Suprapubic skin (tissue), 4 donors: ENCODE measurements at regions not wholly inside any gene's neighbourhood (a gene's known extent, or its start where the extent isn't known, plus 50 kb on each side); places are given as distances from the start of the nearest gene placed in this dataset.

Experiments
- CTCF ChIP-seq, 2 donors: fragments of 200-600 bp in 1 of 2; fragments of 450-650 bp in 1 of 2; sonication (generic) in 1 of 2; IDR thresholded peaks; one replicate each; pipeline ENCODE4 v1.5.1; 2016 to 2019; ENCODE audit warnings: antibody characterized with exemption in 2 of 2, mild to moderate bottlenecking in 1 of 2, moderate library complexity in 1 of 2
- EP300 ChIP-seq: sonication (generic); formaldehyde crosslinking; IDR thresholded peaks from one replicate; pipeline ENCODE4 v1.6.1; 2017; ENCODE audit warnings: antibody characterized with exemption
- POLR2A ChIP-seq, 2 donors: fragments of 450-650 bp; IDR thresholded peaks; one replicate each; pipeline ENCODE4 v1.6.1; 2017; ENCODE audit warnings: antibody characterized with exemption in 2 of 2, mild to moderate bottlenecking in 2 of 2, moderate library complexity in 2 of 2
- POLR2AphosphoS5 ChIP-seq, 3 donors: sonication (generic); formaldehyde crosslinking; IDR thresholded peaks; one replicate each; pipeline ENCODE4 v1.6.1; 2017; ENCODE audit warnings: antibody characterized with exemption in 3 of 3

DNA sequence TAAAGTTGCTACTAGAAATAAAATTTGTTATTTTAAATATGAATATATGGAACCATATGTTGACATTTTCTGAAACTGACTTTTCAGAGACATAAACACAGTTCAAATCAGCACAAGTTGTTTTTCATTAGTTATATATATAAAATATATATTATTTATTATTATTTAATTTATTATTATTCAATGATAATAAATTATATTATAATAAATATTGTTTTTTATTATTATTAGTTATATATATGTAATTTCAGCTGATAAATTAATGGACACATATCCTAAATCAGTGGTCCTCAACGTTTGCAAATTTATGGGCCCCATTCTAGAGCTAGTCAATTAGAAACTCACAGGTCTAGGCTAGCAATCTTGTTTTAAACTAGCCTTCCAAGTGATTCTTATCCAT is 809.3 kb downstream of the C4orf33 start:
- no peak for TF ChIP-seq CTCF (IDR thresholded peaks at IDR 0.05)
- TF ChIP-seq POLR2AphosphoS5 (IDR thresholded peaks at IDR 0.05) = no peak
- TF ChIP-seq POLR2A (IDR thresholded peaks at IDR 0.05) = no peak
- TF ChIP-seq EP300 = no peak
